ENCODE measurements at regions not wholly inside any gene's neighbourhood (a gene's known extent, or its start where the extent isn't known, plus 50 kb on each side); places are given as distances from the start of the nearest gene placed in this dataset.

GRCh38 chr21:41623945-41624344 is 116.0 kb upstream of the TMPRSS2 start:
- Histone ChIP-seq H3K4me2 (ENCODE audit: insufficient read depth, low read length) (no peak overlapping the region), H3K36me3 (ENCODE audit: insufficient read depth, low read length) (no peaks in the 10 kb centered on the region), H3K9me3 (ENCODE audit: low read depth, low read length) (no peaks in the 10 kb centered on the region), H3K4me3 (ENCODE audit: insufficient read depth, low read length) (no peak overlapping the region), H3K79me2 (ENCODE audit: insufficient read depth, low read length) (no peaks in the 10 kb centered on the region), H2AFZ (ENCODE audit: low read length) (no peak overlapping the region), H3K27me3 (ENCODE audit: insufficient read depth, low read length) (no peaks in the 10 kb centered on the region), H3K4me1 (ENCODE audit: insufficient read depth, low read length) (peaks cover 5% of the 10 kb centered on the region), H3K27ac (ENCODE audit: low read depth, low read length) (peak overlapping the region; percentile 2), H4K20me1 (ENCODE audit: insufficient read depth, low read length) (no peaks in the 10 kb centered on the region)
- DNase-seq (ENCODE audit: insufficient read length, low spot score, missing footprints): no peak
- TF ChIP-seq CTCF (IDR thresholded peaks at IDR 0.05; ENCODE audit: extremely low read depth, low read depth, low read length): no peak

GRCh38 chr21:41622831-41623548 is 115.0 kb upstream of the TMPRSS2 start:
- Histone ChIP-seq H3K4me1 (ENCODE audit: insufficient read depth, low read length) (peaks cover 5% of the 10 kb centered on the region), H3K27me3 (ENCODE audit: insufficient read depth, low read length) (no peaks in the 10 kb centered on the region), H3K27ac (ENCODE audit: low read depth, low read length) (peak overlapping the region; percentile 17), H3K36me3 (ENCODE audit: insufficient read depth, low read length) (no peaks in the 10 kb centered on the region), H3K79me2 (ENCODE audit: insufficient read depth, low read length) (no peaks in the 10 kb centered on the region), H4K20me1 (ENCODE audit: insufficient read depth, low read length) (no peaks in the 10 kb centered on the region), H3K4me2 (ENCODE audit: insufficient read depth, low read length) (no peak overlapping the region), H3K9me3 (ENCODE audit: low read depth, low read length) (no peaks in the 10 kb centered on the region), H2AFZ (ENCODE audit: low read length) (peak overlapping the region; percentile 67), H3K4me3 (ENCODE audit: insufficient read depth, low read length) (no peak overlapping the region)
- no peak for TF ChIP-seq CTCF (IDR thresholded peaks at IDR 0.05; ENCODE audit: extremely low read depth, low read depth, low read length)
- DNase-seq (ENCODE audit: insufficient read length, low spot score, missing footprints): no peak

GRCh38 chr21:41622201-41622600 is 114.2 kb upstream of the TMPRSS2 start:
- H3K4me2 ChIP-seq (ENCODE audit: insufficient read depth, low read length): no peak overlapping the region
- no peak for DNase-seq (ENCODE audit: insufficient read length, low spot score, missing footprints)
- no peak for TF ChIP-seq CTCF (IDR thresholded peaks at IDR 0.05; ENCODE audit: extremely low read depth, low read depth, low read length)
- H3K9me3 ChIP-seq (ENCODE audit: low read depth, low read length): no peaks in the 10 kb centered on the region
- peak overlapping the region; percentile 17 for H3K27ac ChIP-seq (ENCODE audit: low read depth, low read length)
- no peaks in the 10 kb centered on the region for H3K27me3 ChIP-seq (ENCODE audit: insufficient read depth, low read length)
- no peaks in the 10 kb centered on the region for H3K36me3 ChIP-seq (ENCODE audit: insufficient read depth, low read length)
- H3K4me1 ChIP-seq (ENCODE audit: insufficient read depth, low read length): peaks cover 5% of the 10 kb centered on the region
- no peaks in the 10 kb centered on the region for H3K79me2 ChIP-seq (ENCODE audit: insufficient read depth, low read length)
- H3K4me3 ChIP-seq (ENCODE audit: insufficient read depth, low read length): no peak overlapping the region
- H4K20me1 ChIP-seq (ENCODE audit: insufficient read depth, low read length): no peaks in the 10 kb centered on the region
- no peak overlapping the region for H2AFZ ChIP-seq (ENCODE audit: low read length)

- H3K4me3 ChIP-seq (ENCODE audit: insufficient read depth, low read length): no peak overlapping the region
- no peaks in the 10 kb centered on the region for H4K20me1 ChIP-seq (ENCODE audit: insufficient read depth, low read length)
- TF ChIP-seq CTCF (IDR thresholded peaks at IDR 0.05; ENCODE audit: extremely low read depth, low read depth, low read length): no peak
- no peaks in the 10 kb centered on the region for H3K27me3 ChIP-seq (ENCODE audit: insufficient read depth, low read length)
- peaks cover 11% of the 10 kb centered on the region for H3K4me1 ChIP-seq (ENCODE audit: insufficient read depth, low read length)
- H3K79me2 ChIP-seq (ENCODE audit: insufficient read depth, low read length): no peaks in the 10 kb centered on the region
- no peaks in the 10 kb centered on the region for H3K9me3 ChIP-seq (ENCODE audit: low read depth, low read length)
- H3K4me2 ChIP-seq (ENCODE audit: insufficient read depth, low read length): no peak overlapping the region
- H3K36me3 ChIP-seq (ENCODE audit: insufficient read depth, low read length): no peaks in the 10 kb centered on the region
- no peak overlapping the region for H3K27ac ChIP-seq (ENCODE audit: low read depth, low read length)
- no peak for DNase-seq (ENCODE audit: insufficient read length, low spot score, missing footprints)
- H2AFZ ChIP-seq (ENCODE audit: low read length): no peak overlapping the region
Observed at GRCh38 chr21:41621513-41621912, 113.6 kb upstream of the TMPRSS2 start.
